HG03175 (cell line): ENCODE measurements at regions not wholly inside any gene's neighbourhood (a gene's known extent, or its start where the extent isn't known, plus 50 kb on each side); places are given as distances from the start of the nearest gene placed in this dataset.
"Not testable (repeated sequence)": the region's sequence is repeated elsewhere in the genome, so short reads cannot be mapped to it uniquely, and the experiment has no call there.

ENCODE experiments used
- ATAC-seq: cut with Tn5 transposase; IDR thresholded peaks from one replicate; pipeline ENCODE4 v1.9.1; 2021; ENCODE audit warnings: mild to moderate bottlenecking, moderate library complexity; ENCODE audit not compliant: unreplicated experiment

GRCh38 chr3:26763723-26764122 is 141.2 kb downstream of the LRRC3B start:
- ATAC-seq: no peak

- no peak for ATAC-seq
Measured at GRCh38 chr3:26766031-26766430, 143.5 kb downstream of the LRRC3B start.

DNA sequence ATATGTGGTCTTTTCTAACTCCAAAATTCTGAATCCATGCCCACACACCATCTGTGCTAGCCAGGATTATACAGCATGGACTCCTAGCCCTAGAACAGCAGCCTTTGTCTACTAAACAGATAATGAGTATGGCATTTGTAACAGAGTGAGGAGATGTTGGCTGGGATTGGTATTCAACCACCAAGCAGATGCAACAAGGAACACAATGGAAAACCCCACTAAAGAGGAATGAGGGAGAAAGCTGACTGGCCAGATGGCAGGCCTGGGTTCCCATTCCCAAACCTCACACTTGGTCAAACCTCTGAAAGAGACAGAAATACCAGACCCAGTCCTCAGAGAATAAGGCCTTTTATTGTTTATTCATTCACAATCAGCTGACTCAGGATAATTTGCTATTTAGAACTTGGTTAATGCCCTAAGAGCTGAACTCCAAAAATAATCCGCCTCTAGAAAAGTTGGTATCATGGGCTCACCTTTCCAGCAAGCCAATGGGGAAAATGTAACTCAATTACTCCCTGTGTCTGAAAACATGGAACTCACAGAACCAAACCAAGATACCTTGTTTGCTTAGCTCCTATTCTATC is 145.6 kb downstream of the LRRC3B start:
- ATAC-seq: no peak

- no peak for ATAC-seq
Measured at GRCh38 chr3:26799679-26800317, 177.2 kb downstream of the LRRC3B start.

DNA sequence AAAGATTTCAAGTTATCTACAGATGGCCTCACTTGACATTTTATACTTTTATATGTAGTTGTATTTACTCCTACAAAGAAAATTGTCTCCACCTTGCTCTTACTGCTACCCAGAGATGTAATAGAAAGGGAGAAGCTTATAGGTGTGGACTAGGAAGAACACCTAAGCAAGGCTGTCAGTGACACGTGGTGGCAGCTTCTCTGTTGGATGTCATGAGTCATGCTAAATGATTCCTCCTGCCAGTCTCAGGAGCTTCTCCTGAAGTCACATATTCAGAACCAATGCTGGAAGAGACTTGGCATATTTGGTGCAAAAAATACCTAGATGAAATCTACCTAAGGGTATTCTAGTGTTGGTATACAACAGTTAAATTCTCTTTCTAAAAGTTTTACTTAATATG is 184.7 kb downstream of the LRRC3B start:
- ATAC-seq: no peak

- ATAC-seq: no peak
Measured at GRCh38 chr3:26825454-26825853, 202.9 kb downstream of the LRRC3B start.

- ATAC-seq: no peak
Measured at GRCh38 chr3:26827169-26827568, 204.6 kb downstream of the LRRC3B start.

GRCh38 chr3:26838026-26838425 is 215.5 kb downstream of the LRRC3B start:
- no peak for ATAC-seq

DNA sequence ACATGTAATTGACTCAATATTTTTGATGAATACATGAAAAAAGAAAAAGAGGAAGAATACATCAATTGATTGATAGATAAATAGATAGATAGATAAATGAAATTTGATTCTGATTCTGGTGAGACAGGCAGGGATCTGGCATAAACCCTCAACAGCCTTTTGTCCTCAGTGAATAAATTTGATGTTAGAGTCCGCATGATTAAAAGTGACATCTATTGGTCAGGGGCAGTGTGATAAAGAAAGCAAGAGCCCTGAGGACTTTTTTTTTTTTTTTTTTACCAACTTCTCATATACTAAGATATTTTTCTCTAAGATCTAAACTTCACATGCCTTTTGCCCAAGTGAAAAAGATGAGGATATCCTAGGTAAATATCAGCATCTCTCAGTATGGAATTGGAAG is 216.4 kb downstream of the LRRC3B start:
- no peak for ATAC-seq

- ATAC-seq: no peak
Measured at GRCh38 chr3:26840272-26840870, 217.8 kb downstream of the LRRC3B start.

- ATAC-seq: no peak
Measured at GRCh38 chr3:26845194-26845593, 222.6 kb downstream of the LRRC3B start.

- no peak for ATAC-seq
Measured at GRCh38 chr3:26847680-26848079, 225.1 kb downstream of the LRRC3B start.

- no peak for ATAC-seq
Measured at GRCh38 chr3:26894443-26894842, 271.9 kb downstream of the LRRC3B start.

- no peak for ATAC-seq
Measured at GRCh38 chr3:26915208-26915607, 292.6 kb downstream of the LRRC3B start.

DNA sequence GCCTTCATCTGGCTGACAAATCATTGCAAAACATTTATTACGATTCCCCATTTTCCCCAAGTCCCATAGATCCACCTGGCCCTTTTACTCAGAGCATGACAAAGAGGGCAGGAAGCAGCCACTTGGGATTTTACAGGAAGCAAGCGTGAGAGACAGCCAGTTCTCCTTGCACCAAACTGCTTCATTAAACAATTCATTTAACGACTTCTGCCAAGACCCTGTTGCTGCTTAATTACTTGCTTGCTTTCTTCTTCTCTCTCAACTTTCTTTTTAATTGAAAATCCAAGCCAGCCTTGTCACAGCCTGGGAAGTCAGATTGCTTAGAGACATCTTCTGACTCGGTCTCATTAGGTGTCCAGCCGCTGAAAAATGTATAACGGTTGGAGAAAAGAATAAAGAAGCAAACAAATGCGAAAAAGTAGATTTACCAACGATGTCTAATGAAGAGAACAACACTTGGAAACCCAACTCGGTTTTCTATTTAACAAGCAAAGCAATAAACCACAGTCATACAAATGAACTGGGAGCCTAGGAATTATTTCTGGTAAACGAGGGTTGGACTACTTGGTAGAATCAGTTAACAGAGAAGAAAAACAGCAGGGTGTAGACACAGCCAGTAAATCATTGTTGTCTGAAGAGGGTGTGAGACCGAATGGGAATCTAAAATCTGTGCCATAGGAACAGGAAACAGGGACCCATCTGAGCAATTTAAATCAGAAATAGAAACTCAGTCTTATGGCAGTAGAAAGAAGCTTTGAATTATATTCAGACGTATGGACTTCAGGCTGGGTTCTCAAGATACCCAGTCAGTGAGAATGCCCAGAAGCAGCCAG is 298.3 kb downstream of the LRRC3B start:
- no peak for ATAC-seq

DNA sequence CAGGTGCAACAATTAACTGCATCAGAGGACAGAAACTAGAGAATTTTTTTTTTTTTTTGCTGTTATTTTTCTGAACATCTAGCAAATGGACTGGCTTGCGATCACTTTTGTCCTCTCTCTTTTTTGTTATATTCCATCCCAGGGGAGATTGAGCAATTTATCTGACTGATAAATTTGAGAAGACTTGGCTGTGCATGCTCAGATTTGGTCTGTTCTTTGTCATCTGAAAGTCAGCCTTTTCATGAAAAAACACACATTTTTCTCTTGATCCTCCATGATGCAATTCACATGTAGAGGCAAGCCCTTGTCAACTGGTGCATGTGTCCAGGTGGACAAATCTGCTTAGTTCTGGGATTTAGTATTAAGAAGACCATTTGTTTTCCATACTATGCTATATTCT is 309.3 kb downstream of the LRRC3B start:
- no peak for ATAC-seq

- no peak for ATAC-seq
Measured at GRCh38 chr3:26932752-26933151, 310.2 kb downstream of the LRRC3B start.

DNA sequence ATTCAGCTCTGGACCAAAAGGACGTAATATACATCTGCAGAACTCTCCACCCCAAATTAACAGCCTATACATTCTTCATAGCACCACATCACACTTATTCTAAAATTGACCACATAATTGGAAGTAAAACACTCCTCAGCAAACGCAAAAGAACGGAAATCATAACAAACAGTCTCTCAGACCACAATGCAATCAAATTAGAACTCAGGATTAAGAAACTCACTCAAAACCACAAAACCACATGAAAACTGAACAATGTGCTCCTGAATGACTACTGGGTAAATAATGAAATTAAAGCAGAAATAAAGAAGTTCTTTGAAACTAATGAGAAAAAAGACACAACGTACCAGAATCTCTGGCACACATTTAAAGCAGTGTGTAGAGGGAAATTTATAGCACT is 322.9 kb downstream of the LRRC3B start:
- ATAC-seq: not testable (repeated sequence)

GRCh38 chr3:26960382-26960781 is 337.8 kb downstream of the LRRC3B start:
- no peak for ATAC-seq

DNA sequence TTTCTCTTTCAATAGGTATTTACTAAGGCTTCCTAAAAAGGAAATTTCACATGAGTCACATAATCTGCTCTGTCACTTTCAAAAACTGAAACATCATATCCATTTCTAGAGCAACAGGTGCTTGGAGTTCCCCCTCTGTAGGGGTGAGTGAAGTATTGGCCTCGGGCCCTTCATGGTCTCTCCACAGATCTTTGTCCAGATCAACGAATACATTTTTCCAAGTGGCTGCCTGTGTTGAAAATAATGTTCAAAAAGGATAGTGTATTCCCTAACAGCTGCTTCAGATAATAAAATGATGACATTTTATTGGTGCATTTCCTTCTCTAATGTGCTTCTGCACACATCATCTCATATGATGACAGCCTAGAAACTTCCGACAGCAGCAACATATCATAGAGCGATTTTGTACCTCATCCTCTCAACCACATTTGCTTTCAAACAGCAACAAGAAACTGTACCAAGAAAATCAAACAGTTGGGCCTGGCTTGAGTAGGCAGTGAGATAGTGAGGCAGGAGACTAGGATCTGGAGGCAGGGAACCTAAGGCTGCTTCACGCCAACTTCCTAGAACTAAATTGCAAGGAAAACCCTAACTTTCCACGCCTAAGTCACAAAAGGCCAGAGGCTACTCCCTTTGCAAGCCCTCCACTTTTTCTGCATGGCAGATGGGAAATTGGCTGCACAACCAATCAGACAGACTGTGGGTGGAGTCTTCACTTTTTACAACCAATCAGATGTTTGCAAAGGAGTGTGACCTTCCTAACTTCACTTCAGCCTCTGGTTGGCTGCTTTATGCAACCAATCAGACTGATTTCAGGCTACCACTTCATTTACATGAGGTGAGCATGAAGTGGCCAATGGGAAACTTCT is 340.2 kb downstream of the LRRC3B start:
- peak; percentile 79 for ATAC-seq

DNA sequence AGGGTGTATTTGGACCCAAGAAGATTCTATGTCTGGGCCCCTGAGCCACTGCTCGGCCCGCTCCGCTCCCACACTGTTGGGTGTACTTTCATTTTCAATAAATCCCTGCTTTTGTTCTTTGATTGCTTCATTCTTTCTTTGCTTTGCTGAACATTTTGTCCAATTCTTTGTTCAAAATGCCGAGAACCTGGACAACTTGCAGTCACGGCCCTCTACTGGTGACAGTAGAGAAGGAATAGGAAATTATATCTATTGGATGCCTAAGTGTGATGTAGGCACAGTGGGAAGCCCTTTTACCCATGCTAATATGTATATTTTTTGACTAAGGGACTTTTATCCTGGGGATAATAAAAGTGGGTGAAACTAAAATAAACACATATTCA is 340.8 kb downstream of the LRRC3B start:
- no peak for ATAC-seq
